GM12874 (cell line): ENCODE measurements at regions not wholly inside any gene's neighbourhood (a gene's known extent, or its start where the extent isn't known, plus 50 kb on each side); places are given as distances from the start of the nearest gene placed in this dataset.

Source experiments
- TF ChIP-seq, protein P1 (sequence below): IDR thresholded peaks from 2 replicates; pipeline ENCODE4 v1.5.1; 2011; ENCODE audit warnings: low read depth, mild to moderate bottlenecking, control low read depth, low read length, moderate library complexity; ENCODE audit not compliant: insufficient read depth

DNA sequence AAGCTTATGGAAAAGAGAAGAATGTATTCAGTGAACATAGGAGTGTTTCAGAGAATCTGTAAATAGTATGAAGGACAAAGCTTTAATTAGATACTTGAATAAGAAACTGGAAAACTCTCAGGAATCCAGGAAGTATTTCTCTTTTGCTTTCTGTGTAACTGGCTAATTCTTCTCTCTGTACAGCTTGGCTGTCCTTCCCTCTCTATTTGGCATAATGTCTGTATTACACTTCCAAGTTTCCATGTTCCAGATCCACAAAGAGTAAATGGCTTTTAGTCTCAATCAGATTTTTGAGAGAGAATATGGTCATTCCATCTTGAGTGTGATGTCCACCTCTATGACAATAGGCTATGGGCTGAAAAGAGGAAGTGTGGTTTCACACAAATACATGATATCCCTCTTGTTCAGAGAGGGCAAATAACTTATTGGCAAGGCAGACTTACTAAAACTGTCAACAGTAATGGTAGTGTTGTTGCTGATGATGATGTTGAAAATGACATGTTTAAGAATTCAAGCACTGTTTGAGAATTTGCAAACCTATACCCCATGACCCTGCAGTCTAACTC is 129.2 kb upstream of the ERBB4 start:
- TF ChIP-seq, protein P1, sequence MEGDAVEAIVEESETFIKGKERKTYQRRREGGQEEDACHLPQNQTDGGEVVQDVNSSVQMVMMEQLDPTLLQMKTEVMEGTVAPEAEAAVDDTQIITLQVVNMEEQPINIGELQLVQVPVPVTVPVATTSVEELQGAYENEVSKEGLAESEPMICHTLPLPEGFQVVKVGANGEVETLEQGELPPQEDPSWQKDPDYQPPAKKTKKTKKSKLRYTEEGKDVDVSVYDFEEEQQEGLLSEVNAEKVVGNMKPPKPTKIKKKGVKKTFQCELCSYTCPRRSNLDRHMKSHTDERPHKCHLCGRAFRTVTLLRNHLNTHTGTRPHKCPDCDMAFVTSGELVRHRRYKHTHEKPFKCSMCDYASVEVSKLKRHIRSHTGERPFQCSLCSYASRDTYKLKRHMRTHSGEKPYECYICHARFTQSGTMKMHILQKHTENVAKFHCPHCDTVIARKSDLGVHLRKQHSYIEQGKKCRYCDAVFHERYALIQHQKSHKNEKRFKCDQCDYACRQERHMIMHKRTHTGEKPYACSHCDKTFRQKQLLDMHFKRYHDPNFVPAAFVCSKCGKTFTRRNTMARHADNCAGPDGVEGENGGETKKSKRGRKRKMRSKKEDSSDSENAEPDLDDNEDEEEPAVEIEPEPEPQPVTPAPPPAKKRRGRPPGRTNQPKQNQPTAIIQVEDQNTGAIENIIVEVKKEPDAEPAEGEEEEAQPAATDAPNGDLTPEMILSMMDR = no peak

DNA sequence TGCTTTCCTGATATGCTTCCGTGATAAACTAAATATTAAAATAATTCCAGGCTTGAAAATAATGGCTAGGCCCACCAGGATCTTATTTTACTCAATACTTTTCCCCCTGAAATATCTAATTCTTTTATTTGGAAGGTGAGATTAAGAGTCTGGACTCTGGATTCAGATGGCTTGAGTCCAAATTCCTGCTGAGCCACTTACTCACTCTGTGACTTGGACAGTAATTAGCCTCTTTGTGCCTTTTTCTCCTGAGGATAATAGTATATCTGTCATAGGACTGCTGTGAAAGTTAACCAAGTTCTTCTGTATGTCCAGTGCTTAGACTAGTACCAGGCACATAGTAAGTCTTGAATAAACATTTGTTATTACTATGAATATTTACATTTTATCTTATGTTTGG is 127.3 kb upstream of the ERBB4 start:
- TF ChIP-seq, protein P1 = no peak

DNA sequence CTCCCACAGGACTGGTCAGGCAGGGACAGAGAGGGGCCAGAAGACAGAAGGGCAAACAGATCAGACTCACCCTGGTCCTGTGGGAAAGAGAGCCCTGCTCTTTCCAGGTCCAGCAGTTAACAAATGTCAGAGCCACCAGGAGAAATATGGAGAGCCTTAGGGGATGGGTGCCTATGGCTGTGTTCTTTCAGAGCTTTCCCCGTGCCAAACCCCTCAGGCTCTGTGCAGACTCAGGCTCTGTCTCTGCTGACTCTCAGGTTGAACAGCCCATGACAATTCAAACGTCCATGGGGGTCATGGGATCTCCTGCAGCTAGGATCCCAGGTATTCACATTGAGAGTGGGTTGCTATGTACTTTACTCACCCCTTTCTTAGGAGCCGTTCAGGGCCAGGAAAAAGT is 120.8 kb upstream of the ERBB4 start:
- TF ChIP-seq, protein P1 = no peak

DNA sequence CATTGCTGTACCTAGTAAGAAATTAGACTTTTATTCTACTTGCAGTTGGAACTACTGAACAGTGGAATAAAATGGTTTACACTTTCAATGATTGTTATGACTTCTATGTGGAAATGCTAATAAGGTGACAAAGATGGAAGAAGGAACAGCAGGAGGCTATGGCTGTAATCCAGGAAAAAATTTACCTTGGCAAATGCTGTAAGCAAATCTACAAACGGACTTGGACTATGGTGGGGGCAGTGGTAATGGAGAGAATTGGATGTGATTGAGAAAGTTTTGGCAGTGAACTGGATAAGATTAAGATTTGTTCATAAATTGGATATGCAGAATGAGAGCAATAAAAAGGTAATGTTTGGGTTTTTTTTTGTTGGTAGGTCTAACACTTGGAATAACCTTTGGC is 111.0 kb upstream of the ERBB4 start:
- TF ChIP-seq, protein P1 = no peak

DNA sequence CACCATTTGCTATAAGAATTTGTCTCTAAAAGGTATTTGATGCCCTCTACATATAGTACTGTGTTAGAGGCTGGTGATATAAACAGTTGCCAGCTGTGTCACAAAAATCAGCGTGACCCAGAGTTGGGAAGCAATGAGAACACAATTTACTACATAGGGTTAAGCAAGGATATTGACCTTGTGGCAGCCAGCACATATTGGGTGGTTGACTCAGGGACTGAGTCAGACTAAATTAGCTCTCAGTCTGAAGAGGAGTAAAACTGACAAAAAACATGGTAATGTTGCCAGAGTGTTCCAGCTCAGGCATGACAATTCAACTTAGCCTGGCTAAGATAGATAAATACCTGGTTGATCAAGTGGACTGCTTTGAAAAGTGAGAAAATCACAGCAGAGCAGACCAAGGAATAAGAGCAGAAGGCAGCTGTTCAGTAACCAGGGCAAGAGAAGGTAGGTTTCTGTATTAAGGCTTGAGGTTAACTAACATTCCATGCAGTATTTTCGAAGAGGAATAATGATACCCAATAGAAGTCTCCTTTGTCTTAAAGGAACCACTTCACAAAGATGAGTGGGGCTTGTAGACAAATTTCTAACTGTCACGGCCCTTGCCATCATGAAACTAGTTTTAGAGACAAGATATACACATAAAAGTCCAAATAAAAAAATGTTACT is 108.2 kb upstream of the ERBB4 start:
- TF ChIP-seq, protein P1 = no peak

DNA sequence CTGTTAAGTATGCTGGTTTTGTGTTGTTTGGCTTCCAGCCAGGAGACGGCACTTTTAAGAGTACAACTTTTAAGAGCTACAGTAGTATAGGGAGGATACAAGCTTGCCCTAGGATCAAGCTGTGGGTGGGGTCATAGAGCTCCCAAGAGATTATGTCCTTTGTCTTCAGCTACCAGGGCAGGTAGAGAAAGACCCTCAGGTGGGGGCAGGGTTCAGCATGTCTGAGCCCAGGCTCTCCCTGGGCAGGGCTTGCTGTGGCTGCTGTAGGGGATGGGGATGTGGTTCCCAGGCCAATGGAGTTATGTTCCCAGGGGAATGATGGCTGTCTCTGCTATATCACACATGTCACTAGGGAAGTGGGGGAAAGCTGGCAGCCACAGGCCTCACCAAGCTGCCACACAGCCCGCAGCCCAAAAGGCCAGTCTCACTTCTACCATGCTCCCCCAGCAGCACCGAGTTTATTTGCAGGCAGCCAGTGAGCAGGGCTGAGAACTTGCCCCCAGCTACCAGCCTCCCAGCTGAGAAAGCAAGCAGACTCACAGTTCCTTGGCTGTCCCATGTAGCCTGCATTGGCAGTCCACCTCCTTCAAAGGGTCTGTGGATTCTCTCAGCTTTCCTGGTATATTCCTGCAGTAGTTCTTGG is 105.7 kb upstream of the ERBB4 start:
- TF ChIP-seq, protein P1 = no peak

DNA sequence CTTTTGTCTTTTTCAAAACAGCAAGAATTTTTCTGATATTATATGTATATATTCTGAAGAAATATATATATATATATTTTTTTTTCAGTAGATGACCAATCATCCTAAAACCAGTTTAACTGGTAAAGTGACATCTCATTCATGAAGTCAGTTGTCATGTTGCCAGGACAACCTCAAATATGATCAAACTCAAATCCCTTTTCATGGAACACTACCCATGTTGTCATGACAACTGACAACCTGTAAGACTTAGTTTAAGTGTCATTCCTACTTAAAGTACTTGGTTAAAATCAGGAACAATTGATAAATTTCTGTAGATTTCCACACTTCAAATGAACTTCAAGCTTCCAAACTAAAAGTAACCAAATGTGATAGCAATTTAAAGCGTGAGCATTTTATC is 101.8 kb upstream of the ERBB4 start:
- TF ChIP-seq, protein P1 = no peak
